Activated CD4-positive, alpha-beta T cell treated with anti-CD3 and anti-CD28 coated beads, Interleukin-2, amount 50 U/mL, for 48 hours (primary cell): ENCODE measurements at regions not wholly inside any gene's neighbourhood (a gene's known extent, or its start where the extent isn't known, plus 50 kb on each side); places are given as distances from the start of the nearest gene placed in this dataset.

Source experiments
- DNase-seq, 2 experiments: peaks; one replicate each; pipeline ENCODE4 v3.0.0-alpha.2; 2020

GRCh38 chr4:83890816-83891215 lies 354.9 kb downstream of the GPAT3 start:
- no peak for DNase-seq

DNA sequence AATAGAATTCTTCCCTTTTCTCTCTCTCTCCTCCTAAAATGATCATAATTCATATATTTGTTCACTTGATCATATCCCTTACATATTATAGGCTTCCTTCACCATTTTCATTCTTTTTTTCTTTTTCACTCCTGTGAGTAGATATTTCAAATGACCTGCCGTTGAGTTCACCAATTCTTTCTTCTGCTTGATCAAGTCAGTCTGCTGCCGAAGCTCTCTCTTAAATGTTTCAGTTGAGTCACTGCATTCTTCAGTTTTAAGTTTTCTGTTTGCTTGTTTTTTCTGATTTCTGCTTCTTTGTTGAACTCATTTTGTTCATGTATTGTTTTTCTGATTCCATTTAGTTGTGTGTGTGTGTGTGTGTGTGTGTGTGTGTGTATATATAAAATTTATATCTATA lies 354.3 kb downstream of the GPAT3 start:
- DNase-seq, result no peak

DNA sequence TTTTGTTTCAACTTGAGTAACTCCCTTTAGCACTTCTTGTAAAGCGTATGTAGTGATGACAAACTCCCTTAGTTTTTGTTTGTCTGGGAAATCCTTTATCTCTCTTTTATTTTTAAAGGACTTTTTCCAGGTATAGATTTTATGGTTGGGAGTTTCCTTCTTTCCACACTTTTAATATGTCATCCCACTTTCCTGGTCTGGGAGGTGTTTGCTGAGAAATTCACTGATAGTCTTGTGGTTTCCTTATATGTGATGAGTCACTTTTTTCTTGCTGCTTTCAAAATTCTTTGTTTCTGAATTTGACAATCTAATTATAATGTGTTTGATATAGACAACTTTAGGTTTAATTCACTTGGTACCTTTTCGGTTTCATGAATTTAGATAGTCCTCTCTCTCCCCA lies 353.9 kb downstream of the GPAT3 start:
- no peak for DNase-seq

- DNase-seq, result no peak
Measured at GRCh38 chr4:83885256-83886182, 349.6 kb downstream of the GPAT3 start.

DNA sequence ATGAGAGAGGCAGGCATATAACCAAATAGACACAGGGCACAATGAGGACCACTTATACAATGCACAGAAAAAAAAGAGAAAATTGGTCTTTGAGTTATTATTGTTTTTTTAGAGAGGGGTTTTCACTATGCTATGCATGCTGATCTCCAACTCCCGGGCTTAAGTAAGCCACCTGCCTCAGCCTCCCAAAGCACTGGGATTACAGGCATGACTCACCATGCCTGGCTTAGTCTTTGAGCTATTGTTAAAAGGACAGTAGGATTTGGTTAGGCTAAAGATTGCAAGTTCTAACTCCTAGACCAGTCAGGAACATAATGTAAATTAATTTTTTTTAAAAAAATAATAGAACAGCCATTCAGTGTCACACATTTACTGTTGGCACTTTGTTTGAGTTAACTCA lies 340.1 kb downstream of the GPAT3 start:
- no peak for DNase-seq

DNA sequence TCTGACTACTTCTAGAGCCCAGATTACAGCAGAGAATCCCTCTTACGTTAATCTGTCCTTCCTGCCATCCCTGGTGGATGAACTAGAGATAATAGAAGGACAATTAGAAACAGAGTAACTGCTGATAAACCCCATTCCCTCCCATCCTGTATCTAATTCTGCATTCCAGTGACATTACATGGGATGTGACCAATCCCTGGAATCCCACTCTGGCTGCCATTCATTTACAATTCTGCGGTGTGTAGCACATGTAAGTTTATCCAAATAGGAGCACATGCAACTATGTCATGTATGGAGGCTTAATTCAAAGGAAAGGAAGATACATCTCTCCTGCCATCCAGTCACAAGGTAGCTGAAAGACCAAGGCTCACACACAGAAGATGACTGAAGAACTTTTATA lies 339.5 kb downstream of the GPAT3 start:
- DNase-seq, result no peak

- DNase-seq, result no peak
Measured at GRCh38 chr4:83873996-83874395, 338.1 kb downstream of the GPAT3 start.

- DNase-seq, result no peak
Measured at GRCh38 chr4:83870328-83870950, 334.5 kb downstream of the GPAT3 start.

DNA sequence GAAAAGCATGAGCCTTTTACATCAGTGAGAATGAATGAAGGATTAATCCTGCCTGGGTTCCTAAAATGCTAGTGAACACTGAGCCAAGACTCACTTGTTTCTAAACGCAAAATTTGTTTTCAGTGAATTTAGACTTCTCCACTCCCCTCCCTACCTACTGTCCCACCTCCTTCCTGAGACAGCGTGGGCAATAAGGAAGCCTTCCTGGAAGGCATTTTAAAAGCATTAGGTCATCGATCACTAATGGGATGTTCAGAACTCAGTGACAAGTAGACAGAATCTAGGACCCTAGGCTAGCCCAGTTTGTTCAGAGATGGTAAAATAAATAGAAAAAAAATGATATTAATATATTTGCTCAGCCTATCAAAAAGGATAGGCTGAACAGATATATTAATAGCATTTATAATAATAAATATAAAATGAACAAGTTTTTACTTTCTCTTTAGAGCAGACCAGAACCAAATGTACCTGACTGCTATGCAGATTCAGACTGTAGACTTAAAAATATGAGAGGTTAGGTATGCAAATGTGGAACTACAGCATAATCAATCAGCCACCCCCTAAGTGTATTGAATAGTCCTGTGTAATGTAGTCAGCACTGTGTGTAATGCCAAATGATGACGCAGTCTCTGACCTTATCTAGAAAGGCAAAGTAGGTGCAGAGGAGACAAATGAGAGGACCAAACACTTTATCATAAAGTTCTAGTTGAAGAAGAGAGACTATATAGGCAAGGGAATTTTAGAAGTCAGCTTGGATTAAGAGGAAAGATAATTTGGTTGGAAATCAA lies 331.1 kb downstream of the GPAT3 start:
- no peak for DNase-seq

- DNase-seq, result no peak
Measured at GRCh38 chr4:83865417-83866150, 329.7 kb downstream of the GPAT3 start.

DNA sequence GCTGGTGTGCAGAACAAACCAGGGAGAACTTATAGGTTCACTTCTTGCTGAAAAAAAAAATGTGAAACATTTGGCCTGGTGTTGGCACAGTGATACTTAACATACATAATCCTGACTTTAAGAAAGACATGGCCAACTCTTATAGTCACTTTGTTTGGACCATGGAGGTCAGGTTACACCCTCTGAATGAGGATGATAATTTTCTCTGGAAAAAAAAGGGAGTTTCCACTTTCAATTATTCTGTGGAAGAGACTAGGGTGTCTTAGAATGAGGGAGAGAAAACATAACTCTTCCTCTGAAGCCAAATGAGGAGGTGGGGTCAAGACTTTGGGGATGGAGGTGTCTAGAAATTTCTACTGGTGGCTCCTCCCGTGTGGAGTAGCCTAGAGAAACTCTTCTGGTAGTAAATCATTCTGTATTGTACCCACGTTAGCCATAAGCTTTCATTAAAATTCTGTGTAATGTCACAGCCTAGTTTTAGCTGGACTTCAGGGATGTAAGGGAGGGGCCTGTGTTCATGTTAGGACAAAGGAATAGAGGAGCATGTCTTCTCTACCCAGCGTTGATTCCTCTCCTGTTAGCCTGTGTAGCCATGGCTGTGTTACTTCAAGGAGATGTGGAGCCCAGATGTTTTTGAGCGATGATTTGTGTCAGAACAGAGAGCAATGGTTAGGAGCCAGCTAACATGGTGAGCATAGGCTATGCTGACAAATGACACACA lies 328.3 kb downstream of the GPAT3 start:
- DNase-seq, result no peak

DNA sequence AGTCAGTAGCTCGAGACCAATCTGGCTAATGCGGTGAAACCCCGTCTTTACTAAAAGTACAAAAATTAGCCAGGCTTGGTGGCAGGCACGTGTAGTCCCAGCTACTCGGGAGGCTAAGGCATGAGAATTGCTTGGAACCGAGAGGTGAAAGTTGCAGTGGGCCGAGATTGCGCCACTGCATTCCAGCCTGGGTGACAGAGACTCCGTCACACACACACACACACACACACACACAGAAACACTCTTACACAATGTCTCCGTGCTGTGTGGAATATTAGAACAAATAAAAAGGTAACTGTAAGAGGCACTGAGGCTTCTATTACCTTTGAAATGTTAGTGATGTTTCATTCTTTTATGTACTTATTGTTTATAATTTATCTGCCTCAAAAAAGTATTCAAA lies 326.6 kb downstream of the GPAT3 start:
- no peak for DNase-seq

DNA sequence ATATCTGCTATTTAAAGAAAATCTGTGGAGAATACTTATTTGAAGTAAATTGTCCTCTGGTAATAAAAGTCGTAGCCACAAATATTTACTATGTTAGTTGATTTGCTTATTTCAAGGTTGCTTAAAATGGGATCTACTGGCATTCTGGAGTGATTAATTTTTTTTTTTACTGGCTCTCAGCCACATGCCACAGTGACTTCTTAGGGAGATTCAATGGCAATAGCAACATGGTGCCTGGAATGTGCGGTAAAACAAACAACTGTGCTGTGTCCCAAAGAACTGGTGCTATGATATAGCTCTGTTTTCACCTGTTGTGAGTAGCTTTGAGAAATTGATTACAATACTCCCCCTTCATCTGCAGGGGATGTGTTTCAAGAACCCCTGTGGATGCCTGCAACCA lies 324.3 kb downstream of the GPAT3 start:
- DNase-seq, result no peak

GRCh38 chr4:83858131-83858530 lies 322.2 kb downstream of the GPAT3 start:
- no peak for DNase-seq

DNA sequence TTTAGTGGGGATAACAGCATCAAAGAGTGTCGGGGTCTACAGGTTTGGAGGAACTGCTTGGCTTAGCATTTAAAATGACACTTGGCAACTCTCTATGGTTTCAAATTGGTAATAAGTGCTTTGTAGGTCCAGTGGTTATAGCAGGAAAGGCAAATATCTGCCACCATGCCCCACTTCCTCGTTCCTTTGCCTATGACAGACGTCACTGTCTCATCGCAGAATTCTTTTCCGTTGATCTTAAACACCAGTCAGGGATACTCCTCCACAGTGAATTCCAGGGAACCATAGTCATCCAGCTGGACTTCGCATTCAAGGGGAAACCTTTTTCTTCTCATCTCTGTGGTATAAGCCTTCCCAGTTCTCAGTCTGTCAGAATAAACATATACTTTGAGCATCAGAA lies 319.1 kb downstream of the GPAT3 start:
- DNase-seq, result no peak

GRCh38 chr4:83852085-83852451 lies 316.2 kb downstream of the GPAT3 start:
- DNase-seq, result no peak

DNA sequence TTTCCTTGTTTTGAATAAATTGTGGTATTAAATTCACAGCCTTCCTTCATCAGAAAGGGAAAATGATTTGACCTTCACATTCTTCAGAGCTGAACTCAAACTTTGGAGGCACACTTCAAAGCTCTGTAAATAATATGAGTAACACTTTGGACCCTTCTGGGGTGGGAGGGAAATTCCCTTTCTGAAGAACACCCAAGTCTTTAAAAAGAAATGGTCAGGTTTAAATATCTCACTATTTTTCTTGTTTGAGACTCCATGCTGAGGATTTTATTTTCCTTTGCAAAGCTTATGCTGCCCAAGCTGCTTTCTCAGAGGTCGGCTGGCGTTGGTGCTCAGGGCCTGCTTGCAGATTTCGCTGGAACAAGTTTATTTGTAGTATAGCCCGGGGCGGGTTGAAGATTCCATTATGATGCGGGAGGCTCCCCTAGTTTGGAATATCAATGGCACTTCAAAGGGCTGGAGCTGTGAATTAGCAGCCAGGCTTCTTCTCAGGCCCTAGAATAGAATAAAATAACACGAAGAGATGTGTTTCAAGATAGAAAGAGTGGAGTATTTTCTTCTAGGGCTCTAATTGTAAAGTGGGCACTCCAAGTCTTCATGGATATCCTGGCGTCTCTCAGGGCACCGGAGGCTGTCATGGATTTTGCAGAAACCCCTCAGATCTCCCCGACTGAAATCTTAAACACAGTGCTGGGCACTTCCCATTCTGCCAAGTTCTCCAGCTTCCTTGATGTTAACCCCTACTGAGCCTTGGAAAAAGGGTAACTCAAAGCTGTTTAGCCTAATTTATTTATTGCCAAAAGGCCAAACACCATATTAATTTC lies 315.6 kb downstream of the GPAT3 start:
- DNase-seq, result no peak

DNA sequence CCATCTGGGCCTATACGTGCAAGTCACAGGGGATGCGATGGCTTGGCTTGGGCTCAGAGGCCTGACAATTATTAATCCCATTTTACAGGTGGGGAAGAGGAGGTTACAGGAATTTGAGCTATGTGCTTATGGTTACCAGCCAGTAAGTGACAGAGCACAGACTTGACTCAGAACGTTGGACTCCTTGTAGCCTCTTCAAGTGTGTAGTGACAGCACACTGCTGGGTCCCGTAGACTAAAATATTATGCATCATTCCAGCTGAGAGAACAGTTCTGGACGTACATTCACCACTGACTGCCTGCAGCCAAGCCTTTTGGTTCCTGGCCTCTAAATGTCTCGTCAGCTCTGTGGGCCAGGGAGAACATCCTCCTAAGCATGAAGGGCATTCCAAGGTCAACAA lies 314.5 kb downstream of the GPAT3 start:
- no peak for DNase-seq

GRCh38 chr4:83846193-83846830 lies 310.4 kb downstream of the GPAT3 start:
- no peak for DNase-seq

DNA sequence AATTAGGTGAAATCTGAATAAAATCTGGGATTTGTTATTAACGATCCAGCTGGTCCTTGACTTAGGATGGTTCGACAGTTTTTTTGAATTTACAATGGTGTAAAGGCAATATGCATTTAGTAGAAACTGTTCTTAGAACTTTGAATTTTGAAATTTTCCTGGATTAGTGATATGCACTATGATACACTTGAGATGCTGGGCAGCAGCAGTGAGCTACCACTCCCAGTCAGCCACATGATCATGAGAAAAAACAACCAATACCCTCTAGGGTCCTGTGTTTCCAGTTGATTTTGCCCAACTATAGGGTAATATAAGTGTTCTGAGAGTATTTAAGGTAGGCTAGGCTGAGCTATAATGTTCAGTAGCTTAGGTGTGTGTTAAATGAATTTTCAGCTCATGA lies 303.7 kb downstream of the GPAT3 start:
- no peak for DNase-seq
